Endothelial cell (in vitro differentiated cells): ENCODE measurements at regions not wholly inside any gene's neighbourhood (a gene's known extent, or its start where the extent isn't known, plus 50 kb on each side); places are given as distances from the start of the nearest gene placed in this dataset.

Experiments
- DNase-seq: peaks from one replicate; pipeline ENCODE4 v3.0.0; 2021; ENCODE audit warnings: low spot score
- H3K27ac Mint-ChIP-seq: one replicate; pipeline ENCODE4 v1.8.0; 2021; ENCODE audit warnings: mixed read lengths, inconsistent platforms; ENCODE audit not compliant: unreplicated experiment
- H3K27me3 Mint-ChIP-seq: one replicate; pipeline ENCODE4 v1.8.0; 2021; ENCODE audit warnings: mild to moderate bottlenecking, moderate library complexity, mixed read lengths, inconsistent platforms; ENCODE audit not compliant: unreplicated experiment
- H3K36me3 Mint-ChIP-seq: one replicate; pipeline ENCODE4 v1.8.0; 2021; ENCODE audit warnings: mild to moderate bottlenecking, low read depth, mixed read lengths, inconsistent platforms; ENCODE audit not compliant: unreplicated experiment
- H3K4me1 Mint-ChIP-seq: one replicate; pipeline ENCODE4 v1.8.0; 2021; ENCODE audit warnings: mild to moderate bottlenecking, mixed read lengths, inconsistent platforms; ENCODE audit not compliant: unreplicated experiment
- H3K4me3 Mint-ChIP-seq: one replicate; pipeline ENCODE4 v1.8.0; 2021; ENCODE audit warnings: mild to moderate bottlenecking, mixed read lengths, inconsistent platforms; ENCODE audit not compliant: unreplicated experiment
- H3K9me3 Mint-ChIP-seq: one replicate; pipeline ENCODE4 v1.8.0; 2021; ENCODE audit warnings: mixed read lengths, inconsistent platforms; ENCODE audit not compliant: unreplicated experiment
- CTCF ChIP-seq: fragments of 200-600 bp; sonication (generic); IDR thresholded peaks from one replicate; pipeline ENCODE4 v1.5.0; 2021; ENCODE audit warnings: antibody characterized with exemption; ENCODE audit not compliant: unreplicated experiment

- Mint-ChIP-seq H3K36me3 (peaks cover 30% of the 10 kb centered on the region), H3K27ac (no peak overlapping the region), H3K9me3 (peaks cover 56% of the 10 kb centered on the region), H3K4me1 (no peaks in the 10 kb centered on the region), H3K4me3 (no peak overlapping the region), H3K27me3 (peaks cover 19% of the 10 kb centered on the region)
- no peak for DNase-seq
- no peak for TF ChIP-seq CTCF
Measured at GRCh38 chr22:47443836-47444745, 681.6 kb downstream of the TBC1D22A start.

DNA sequence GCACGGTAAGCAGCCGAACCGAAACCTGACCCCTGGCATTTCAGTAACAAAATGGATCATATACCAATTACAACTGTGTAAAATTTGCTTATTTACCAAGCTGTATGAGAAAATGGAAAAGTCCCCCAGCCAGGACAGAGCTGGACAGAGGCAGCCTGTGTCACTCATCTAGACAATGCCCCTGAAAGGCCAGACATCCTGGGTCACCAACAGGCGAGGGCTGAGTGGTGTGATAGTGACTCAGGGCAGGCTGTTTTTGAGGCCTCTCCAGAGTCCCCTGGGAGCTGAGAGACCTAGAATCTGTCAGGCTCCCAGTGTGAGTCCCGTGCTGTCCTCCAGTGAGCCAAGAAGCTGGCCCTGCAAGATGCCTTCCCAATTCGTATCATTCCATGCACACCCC, 680.4 kb downstream of the TBC1D22A start:
- no peaks in the 10 kb centered on the region for H3K4me1 Mint-ChIP-seq
- H3K9me3 Mint-ChIP-seq = peaks cover 65% of the 10 kb centered on the region
- no peak for DNase-seq
- TF ChIP-seq CTCF = no peak
- H3K27me3 Mint-ChIP-seq = peaks cover 16% of the 10 kb centered on the region
- peaks cover 29% of the 10 kb centered on the region for H3K36me3 Mint-ChIP-seq
- no peak overlapping the region for H3K27ac Mint-ChIP-seq
- H3K4me3 Mint-ChIP-seq = no peak overlapping the region

- DNase-seq = no peak
- peaks cover 10% of the 10 kb centered on the region for H3K36me3 Mint-ChIP-seq
- peaks cover 55% of the 10 kb centered on the region for H3K9me3 Mint-ChIP-seq
- no peak overlapping the region for H3K27ac Mint-ChIP-seq
- no peaks in the 10 kb centered on the region for H3K4me1 Mint-ChIP-seq
- TF ChIP-seq CTCF = no peak
- peaks cover 4% of the 10 kb centered on the region for H3K27me3 Mint-ChIP-seq
- H3K4me3 Mint-ChIP-seq = no peak overlapping the region
Measured at GRCh38 chr22:47439643-47440265, 677.3 kb downstream of the TBC1D22A start.

GRCh38 chr22:47437636-47438035, 675.2 kb downstream of the TBC1D22A start:
- H3K4me1 Mint-ChIP-seq = no peaks in the 10 kb centered on the region
- no peak overlapping the region for H3K4me3 Mint-ChIP-seq

More at GRCh38 chr22:47437636-47438035, 675.2 kb downstream of the TBC1D22A start:
- no peak for DNase-seq
- H3K27ac Mint-ChIP-seq = no peak overlapping the region
- peaks cover 57% of the 10 kb centered on the region for H3K9me3 Mint-ChIP-seq
- H3K27me3 Mint-ChIP-seq = peaks cover 6% of the 10 kb centered on the region
- TF ChIP-seq CTCF = no peak
- H3K36me3 Mint-ChIP-seq = peaks cover 7% of the 10 kb centered on the region
